Natural killer cell (primary cell): ENCODE measurements at regions not wholly inside any gene's neighbourhood (a gene's known extent, or its start where the extent isn't known, plus 50 kb on each side); places are given as distances from the start of the nearest gene placed in this dataset.

Experiments used
- ATAC-seq, 3 donors: fragments of 150-1000 bp in 2 of 3; fragments of 200-7000 bp in 1 of 3; cut with Tn5 transposase; 1 replicate in 1 of 3; 2 replicates in 2 of 3; pipeline ENCODE4 v1.10.0; 2021; ENCODE audit warnings: mild to moderate bottlenecking in 2 of 3, moderate library complexity in 2 of 3
- DNase-seq, 2 donors: peaks; one replicate each; pipeline versions ENCODE4 v3.0.0 to v3.0.0-alpha.2; 2013 to 2021; ENCODE audit warnings: mixed read lengths in 1 of 2
- H3K27ac ChIP-seq: one replicate; pipeline ENCODE4 v1.5.1; 2013; ENCODE audit warnings: mild to moderate bottlenecking, low read length
- H3K27me3 ChIP-seq: one replicate; pipeline ENCODE4 v1.6.1; 2013; ENCODE audit warnings: low read length; ENCODE audit not compliant: control insufficient read depth, insufficient read depth
- H3K36me3 ChIP-seq: one replicate; pipeline ENCODE4 v1.6.1; 2013; ENCODE audit warnings: low read length; ENCODE audit not compliant: control insufficient read depth, insufficient read depth
- H3K4me1 ChIP-seq: one replicate; pipeline ENCODE4 v1.6.1; 2013; ENCODE audit warnings: low read length; ENCODE audit not compliant: control insufficient read depth, insufficient read depth
- H3K4me3 ChIP-seq: one replicate; pipeline ENCODE4 v1.5.1; 2013; ENCODE audit warnings: low read length
- H3K9me3 ChIP-seq: one replicate; pipeline ENCODE4 v1.6.1; 2013; ENCODE audit warnings: low read length; ENCODE audit not compliant: control insufficient read depth, insufficient read depth
- H3K27ac Mint-ChIP-seq, 2 donors: one replicate each; pipeline ENCODE4 v1.8.0; 2022; ENCODE audit warnings: mild to moderate bottlenecking in 2 of 2, mixed read lengths in 2 of 2, moderate library complexity in 1 of 2
- H3K27me3 Mint-ChIP-seq, 2 donors: one replicate each; pipeline ENCODE4 v1.8.0; 2022; ENCODE audit warnings: low read depth in 2 of 2, mixed read lengths in 2 of 2
- H3K36me3 Mint-ChIP-seq: one replicate; pipeline ENCODE4 v1.8.0; 2022; ENCODE audit warnings: mixed read lengths
- H3K4me1 Mint-ChIP-seq, 2 donors: one replicate each; pipeline ENCODE4 v1.8.0; 2022; ENCODE audit warnings: mixed read lengths in 2 of 2
- H3K4me3 Mint-ChIP-seq: one replicate; pipeline ENCODE4 v1.8.0; 2022; ENCODE audit warnings: mild to moderate bottlenecking, moderate library complexity, mixed read lengths
- H3K9me3 Mint-ChIP-seq, 2 donors: one replicate each; pipeline ENCODE4 v1.8.0; 2022; ENCODE audit warnings: mixed read lengths in 2 of 2
- WGBS: methylation state at CpG from one replicate; pipeline ENCODE4 v1.1.7; 2013; ENCODE audit warnings: missing lambda C conversion rate; ENCODE audit not compliant: insufficient coverage; 5-methylcytosine and 5-hydroxymethylcytosine counted together
- intact Hi-C: fragments of 100-400 bp; cut with micrococcal nuclease; formaldehyde crosslinking; loops from one replicate; pipeline ENCODE4 v1.14.2; 2022
- TF ChIP-seq, protein P1 (sequence below): fragments of 200-600 bp; IDR thresholded peaks from one replicate; pipeline ENCODE4 v1.8.0; 2022; ENCODE audit warnings: antibody characterized with exemption

DNA sequence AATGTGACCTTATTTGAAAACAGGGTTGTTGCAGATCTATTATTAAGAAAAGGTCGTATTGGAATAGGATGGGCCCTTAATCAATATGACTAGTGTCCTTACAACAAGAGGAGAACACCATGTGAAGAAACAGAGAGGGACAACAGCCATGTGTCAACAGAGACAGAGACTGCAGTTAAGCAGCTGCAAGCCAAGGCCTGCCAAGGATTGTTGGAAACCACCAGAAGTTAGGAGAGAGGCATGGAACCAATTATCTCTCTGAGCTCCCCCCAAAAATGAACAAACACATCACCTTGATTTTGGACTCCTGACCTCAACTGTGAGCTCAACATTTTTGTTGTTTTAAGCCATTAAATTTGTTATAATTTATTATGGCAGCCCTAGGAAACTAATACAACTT lies 214.6 kb upstream of the PRKD1 start:
- no peak overlapping the region for H3K4me3 Mint-ChIP-seq

DNA sequence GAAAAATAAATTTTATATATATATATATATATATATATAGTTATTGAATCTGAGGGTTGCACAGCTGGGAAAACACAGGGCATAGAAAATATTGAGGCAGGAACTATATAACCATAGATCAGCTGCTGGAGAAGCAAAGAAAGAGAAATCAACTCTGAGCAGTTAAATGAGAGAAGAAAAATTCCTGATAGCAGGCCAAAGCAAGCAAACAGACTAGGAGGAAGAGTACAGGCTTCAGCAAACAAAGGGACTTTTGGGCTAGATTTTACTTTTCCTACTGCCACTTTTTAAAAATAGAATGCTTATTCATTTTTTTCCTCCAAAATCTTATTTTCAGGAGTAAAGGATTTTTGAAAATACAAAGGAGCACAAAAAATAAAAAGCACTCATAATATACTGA lies 216.0 kb upstream of the PRKD1 start:
- TF ChIP-seq, protein P1, sequence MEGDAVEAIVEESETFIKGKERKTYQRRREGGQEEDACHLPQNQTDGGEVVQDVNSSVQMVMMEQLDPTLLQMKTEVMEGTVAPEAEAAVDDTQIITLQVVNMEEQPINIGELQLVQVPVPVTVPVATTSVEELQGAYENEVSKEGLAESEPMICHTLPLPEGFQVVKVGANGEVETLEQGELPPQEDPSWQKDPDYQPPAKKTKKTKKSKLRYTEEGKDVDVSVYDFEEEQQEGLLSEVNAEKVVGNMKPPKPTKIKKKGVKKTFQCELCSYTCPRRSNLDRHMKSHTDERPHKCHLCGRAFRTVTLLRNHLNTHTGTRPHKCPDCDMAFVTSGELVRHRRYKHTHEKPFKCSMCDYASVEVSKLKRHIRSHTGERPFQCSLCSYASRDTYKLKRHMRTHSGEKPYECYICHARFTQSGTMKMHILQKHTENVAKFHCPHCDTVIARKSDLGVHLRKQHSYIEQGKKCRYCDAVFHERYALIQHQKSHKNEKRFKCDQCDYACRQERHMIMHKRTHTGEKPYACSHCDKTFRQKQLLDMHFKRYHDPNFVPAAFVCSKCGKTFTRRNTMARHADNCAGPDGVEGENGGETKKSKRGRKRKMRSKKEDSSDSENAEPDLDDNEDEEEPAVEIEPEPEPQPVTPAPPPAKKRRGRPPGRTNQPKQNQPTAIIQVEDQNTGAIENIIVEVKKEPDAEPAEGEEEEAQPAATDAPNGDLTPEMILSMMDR = no peak
- Mint-ChIP-seq H3K36me3 (peaks cover 15% of the 10 kb centered on the region), H3K27me3 (no peaks in the 10 kb centered on the region), H3K27ac (no peak overlapping the region), H3K9me3 (peaks cover 19% of the 10 kb centered on the region in 2 donors), H3K4me1 (no peaks in the 10 kb centered on the region), H3K4me3 (no peak overlapping the region)
- ATAC-seq = no peak
- no peaks in the 10 kb centered on the region for H3K4me1 ChIP-seq
- no peaks in the 10 kb centered on the region for H3K27me3 ChIP-seq
- peaks cover 10% of the 10 kb centered on the region for H3K9me3 ChIP-seq
- no peaks in the 10 kb centered on the region for H3K36me3 ChIP-seq
- no peak overlapping the region for H3K4me3 ChIP-seq
- DNase-seq = no peak
- intact Hi-C loops = no loop called here
- H3K27ac ChIP-seq = no peak overlapping the region

More for the DNA sequence above, 214.6 kb upstream of the PRKD1 start:
- no peaks in the 10 kb centered on the region for H3K4me1 Mint-ChIP-seq
- peaks cover 10% of the 10 kb centered on the region for H3K36me3 Mint-ChIP-seq
- Histone ChIP-seq H3K36me3 (no peaks in the 10 kb centered on the region), H3K4me1 (no peaks in the 10 kb centered on the region), H3K27me3 (no peaks in the 10 kb centered on the region), H3K27ac (no peak overlapping the region), H3K4me3 (no peak overlapping the region), H3K9me3 (peaks cover 10% of the 10 kb centered on the region)
- WGBS = 63% methylated on average over 1 of the region's 1 CpG
- H3K9me3 Mint-ChIP-seq = peaks cover 11 to 15% of the 10 kb centered on the region in 2 donors
- H3K27me3 Mint-ChIP-seq = no peaks in the 10 kb centered on the region
- intact Hi-C loops = no loop called here
- ATAC-seq (no peak), DNase-seq (no peak)
- TF ChIP-seq, protein P1 = no peak
- no peak overlapping the region for H3K27ac Mint-ChIP-seq

DNA sequence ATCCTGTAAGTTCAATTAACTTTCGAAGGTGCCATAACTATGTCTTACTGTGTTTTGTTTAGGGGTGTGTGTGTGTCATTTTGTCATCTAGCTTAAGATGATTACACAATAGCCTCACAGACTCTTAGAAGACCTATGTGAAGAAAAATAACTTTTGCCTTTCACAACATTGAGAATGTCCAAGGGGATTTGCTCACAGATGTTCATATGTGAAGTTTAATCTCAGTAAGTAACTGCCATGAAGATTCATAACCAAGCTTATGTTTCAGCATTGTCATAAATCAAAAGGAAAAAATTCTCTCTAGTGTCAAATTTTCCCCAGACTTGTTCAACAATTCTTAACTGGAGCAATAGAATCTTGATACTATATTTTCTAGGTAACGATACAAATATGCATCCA lies 226.1 kb upstream of the PRKD1 start:
- Histone ChIP-seq H3K4me3 (no peak overlapping the region), H3K36me3 (no peaks in the 10 kb centered on the region), H3K4me1 (no peaks in the 10 kb centered on the region), H3K27ac (no peak overlapping the region), H3K27me3 (no peaks in the 10 kb centered on the region), H3K9me3 (no peaks in the 10 kb centered on the region)
- ATAC-seq (no peak), DNase-seq (no peak)
- TF ChIP-seq, protein P1 = no peak
- intact Hi-C loops = no loop called here
- H3K36me3 Mint-ChIP-seq = peaks cover 6% of the 10 kb centered on the region
- WGBS = 100% methylated on average over 1 of the region's 2 CpGs
- H3K27me3 Mint-ChIP-seq = no peaks in the 10 kb centered on the region
- no peak overlapping the region for H3K27ac Mint-ChIP-seq
- H3K4me3 Mint-ChIP-seq = no peak overlapping the region
- peaks cover 5 to 7% of the 10 kb centered on the region in 2 donors for H3K9me3 Mint-ChIP-seq
- no peaks in the 10 kb centered on the region for H3K4me1 Mint-ChIP-seq

DNA sequence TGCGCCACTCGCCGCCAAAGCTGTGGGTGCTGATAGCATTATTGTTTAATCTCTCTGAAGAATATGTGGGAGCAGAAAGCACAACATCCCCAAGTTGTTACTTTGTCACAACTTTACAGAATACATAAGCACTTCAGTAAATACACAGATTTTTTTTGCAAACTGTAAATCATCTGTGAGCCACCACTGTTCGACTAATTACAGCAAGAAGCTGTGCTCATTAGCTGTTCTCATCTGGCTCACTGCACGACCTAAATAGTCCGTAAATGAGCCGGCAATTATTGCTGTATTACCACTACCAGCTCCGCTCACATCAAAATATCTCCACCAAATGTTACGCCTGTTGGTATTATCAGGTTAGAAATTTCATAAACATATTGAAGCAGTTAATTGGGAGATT lies 228.9 kb upstream of the PRKD1 start:
- no peaks in the 10 kb centered on the region for H3K36me3 ChIP-seq
- H3K27me3 ChIP-seq = no peaks in the 10 kb centered on the region
- Mint-ChIP-seq H3K36me3 (no peaks in the 10 kb centered on the region), H3K27ac (no peak overlapping the region), H3K4me3 (no peak overlapping the region), H3K4me1 (no peaks in the 10 kb centered on the region), H3K9me3 (peaks cover 4 to 10% of the 10 kb centered on the region in 2 donors), H3K27me3 (no peaks in the 10 kb centered on the region)
- intact Hi-C loops = no loop called here
- H3K4me3 ChIP-seq = no peak overlapping the region
- TF ChIP-seq, protein P1 = no peak
- no peak for ATAC-seq
- no peak overlapping the region for H3K27ac ChIP-seq
- H3K9me3 ChIP-seq = no peaks in the 10 kb centered on the region
- 86% methylated on average over 7 of the region's 9 CpGs for WGBS
- no peaks in the 10 kb centered on the region for H3K4me1 ChIP-seq
- no peak for DNase-seq
